Sigmoid colon (tissue), 4 donors: ENCODE measurements at regions not wholly inside any gene's neighbourhood (a gene's known extent, or its start where the extent isn't known, plus 50 kb on each side); places are given as distances from the start of the nearest gene placed in this dataset.

Experiments
- EP300 ChIP-seq, 4 donors: sonication (generic); formaldehyde crosslinking; IDR thresholded peaks; one replicate each; pipeline ENCODE4 v1.6.1; 2017; ENCODE audit warnings: antibody characterized with exemption in 4 of 4
- POLR2A ChIP-seq, 2 donors: fragments of 450-650 bp; IDR thresholded peaks; one replicate each; pipeline ENCODE4 v1.6.1; 2016; ENCODE audit warnings: antibody characterized with exemption in 2 of 2, mild to moderate bottlenecking in 2 of 2, moderate library complexity in 2 of 2
- POLR2AphosphoS5 ChIP-seq, 4 donors: sonication (generic); formaldehyde crosslinking; IDR thresholded peaks; one replicate each; pipeline ENCODE4 v1.6.1; 2017; ENCODE audit warnings: antibody characterized with exemption in 4 of 4
- TF ChIP-seq, protein P1 (sequence below), 4 experiments: fragments of 450-650 bp in 3 of 4; fragments of 200-600 bp in 1 of 4; IDR thresholded peaks; one replicate each; pipeline ENCODE4 v1.5.1; 2016 to 2019; ENCODE audit warnings: antibody characterized with exemption in 4 of 4, mild to moderate bottlenecking in 3 of 4, moderate library complexity in 2 of 4

DNA sequence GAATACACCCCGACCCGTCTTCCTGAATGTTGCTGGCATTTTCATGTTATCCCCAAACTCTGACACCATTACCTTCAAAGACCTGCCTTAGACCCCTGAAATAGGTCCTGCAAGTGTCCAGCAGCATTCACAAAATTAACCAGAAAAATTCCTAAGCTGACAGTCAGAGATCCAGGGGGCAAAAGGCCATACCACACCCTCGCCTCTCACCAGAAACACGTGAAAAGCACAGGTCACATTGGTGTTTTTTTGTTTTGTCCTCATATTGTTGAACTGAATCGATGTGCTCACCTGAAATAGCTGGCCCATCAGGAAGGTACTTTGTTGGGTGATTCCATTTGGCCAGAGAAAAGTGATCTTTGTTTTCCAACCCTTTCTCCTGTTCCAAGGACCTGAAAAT is 113.1 kb upstream of the HES1 start:
- TF ChIP-seq, protein P1, sequence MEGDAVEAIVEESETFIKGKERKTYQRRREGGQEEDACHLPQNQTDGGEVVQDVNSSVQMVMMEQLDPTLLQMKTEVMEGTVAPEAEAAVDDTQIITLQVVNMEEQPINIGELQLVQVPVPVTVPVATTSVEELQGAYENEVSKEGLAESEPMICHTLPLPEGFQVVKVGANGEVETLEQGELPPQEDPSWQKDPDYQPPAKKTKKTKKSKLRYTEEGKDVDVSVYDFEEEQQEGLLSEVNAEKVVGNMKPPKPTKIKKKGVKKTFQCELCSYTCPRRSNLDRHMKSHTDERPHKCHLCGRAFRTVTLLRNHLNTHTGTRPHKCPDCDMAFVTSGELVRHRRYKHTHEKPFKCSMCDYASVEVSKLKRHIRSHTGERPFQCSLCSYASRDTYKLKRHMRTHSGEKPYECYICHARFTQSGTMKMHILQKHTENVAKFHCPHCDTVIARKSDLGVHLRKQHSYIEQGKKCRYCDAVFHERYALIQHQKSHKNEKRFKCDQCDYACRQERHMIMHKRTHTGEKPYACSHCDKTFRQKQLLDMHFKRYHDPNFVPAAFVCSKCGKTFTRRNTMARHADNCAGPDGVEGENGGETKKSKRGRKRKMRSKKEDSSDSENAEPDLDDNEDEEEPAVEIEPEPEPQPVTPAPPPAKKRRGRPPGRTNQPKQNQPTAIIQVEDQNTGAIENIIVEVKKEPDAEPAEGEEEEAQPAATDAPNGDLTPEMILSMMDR (IDR thresholded peaks at IDR 0.05), result no peak
- no peak for TF ChIP-seq POLR2AphosphoS5 (IDR thresholded peaks at IDR 0.05)
- TF ChIP-seq POLR2A (IDR thresholded peaks at IDR 0.05), result no peak
- no peak for TF ChIP-seq EP300 (IDR thresholded peaks at IDR 0.05)
